T-helper 2 cell treated with Interferon-gamma antibody and Interleukin-4, amounts not matched to agents 5 μg/mL and 100 μg/mL, for 36 hours (primary cell): ENCODE measurements at regions not wholly inside any gene's neighbourhood (a gene's known extent, or its start where the extent isn't known, plus 50 kb on each side); places are given as distances from the start of the nearest gene placed in this dataset.
A peak's percentile ranks its signal among the peaks of the same experiment; 100 is the strongest.

Experiments
- DNase-seq: peaks from one replicate; pipeline ENCODE4 v3.0.0; 2021; ENCODE audit warnings: low spot score
- H3K27ac Mint-ChIP-seq: one replicate; pipeline ENCODE4 v1.8.0; 2021; ENCODE audit warnings: mild to moderate bottlenecking, mixed read lengths
- H3K27me3 Mint-ChIP-seq: one replicate; pipeline ENCODE4 v1.8.0; 2021; ENCODE audit warnings: low read depth, mixed read lengths
- H3K36me3 Mint-ChIP-seq: one replicate; pipeline ENCODE4 v1.8.0; 2021; ENCODE audit warnings: low read depth, mixed read lengths
- H3K4me1 Mint-ChIP-seq: one replicate; pipeline ENCODE4 v1.8.0; 2021; ENCODE audit warnings: low read depth, mixed read lengths
- H3K4me3 Mint-ChIP-seq: one replicate; pipeline ENCODE4 v1.8.0; 2022; ENCODE audit warnings: mild to moderate bottlenecking, moderate library complexity, mixed read lengths
- H3K9me3 Mint-ChIP-seq: one replicate; pipeline ENCODE4 v1.8.0; 2021; ENCODE audit warnings: mixed read lengths

- no peak for DNase-seq
- no peaks in the 10 kb centered on the region for H3K9me3 Mint-ChIP-seq
- no peaks in the 10 kb centered on the region for H3K27me3 Mint-ChIP-seq
- no peaks in the 10 kb centered on the region for H3K4me1 Mint-ChIP-seq
- H3K27ac Mint-ChIP-seq = no peak overlapping the region
- H3K36me3 Mint-ChIP-seq = no peaks in the 10 kb centered on the region
- H3K4me3 Mint-ChIP-seq = no peak overlapping the region
Observed at GRCh38 chr11:109795234-109795633, 298.0 kb upstream of the ZC3H12C start.

- Mint-ChIP-seq H3K9me3 (no peaks in the 10 kb centered on the region), H3K4me3 (no peak overlapping the region), H3K27me3 (no peaks in the 10 kb centered on the region), H3K27ac (no peak overlapping the region), H3K4me1 (no peaks in the 10 kb centered on the region), H3K36me3 (no peaks in the 10 kb centered on the region)
- DNase-seq = no peak
Observed at GRCh38 chr11:109796253-109796652, 296.9 kb upstream of the ZC3H12C start.

- H3K36me3 Mint-ChIP-seq = no peaks in the 10 kb centered on the region
- no peaks in the 10 kb centered on the region for H3K9me3 Mint-ChIP-seq
- H3K27ac Mint-ChIP-seq = no peak overlapping the region
- DNase-seq = no peak
- no peaks in the 10 kb centered on the region for H3K4me1 Mint-ChIP-seq
- no peaks in the 10 kb centered on the region for H3K27me3 Mint-ChIP-seq
- no peak overlapping the region for H3K4me3 Mint-ChIP-seq
Observed at GRCh38 chr11:109798521-109798920, 294.7 kb upstream of the ZC3H12C start.

- Mint-ChIP-seq H3K9me3 (no peaks in the 10 kb centered on the region), H3K4me1 (no peaks in the 10 kb centered on the region), H3K27me3 (no peaks in the 10 kb centered on the region), H3K36me3 (no peaks in the 10 kb centered on the region), H3K27ac (no peak overlapping the region), H3K4me3 (no peak overlapping the region)
- DNase-seq = no peak
Observed at GRCh38 chr11:109799604-109800003, 293.6 kb upstream of the ZC3H12C start.

- Mint-ChIP-seq H3K27me3 (no peaks in the 10 kb centered on the region), H3K4me1 (no peaks in the 10 kb centered on the region), H3K9me3 (peaks cover 5% of the 10 kb centered on the region), H3K27ac (no peak overlapping the region), H3K4me3 (no peak overlapping the region), H3K36me3 (no peaks in the 10 kb centered on the region)
- DNase-seq = no peak
Observed at GRCh38 chr11:109804911-109805310, 288.3 kb upstream of the ZC3H12C start.

- H3K4me1 Mint-ChIP-seq = no peaks in the 10 kb centered on the region
- DNase-seq = no peak
- no peaks in the 10 kb centered on the region for H3K36me3 Mint-ChIP-seq
- H3K27ac Mint-ChIP-seq = no peak overlapping the region
- no peaks in the 10 kb centered on the region for H3K27me3 Mint-ChIP-seq
- H3K9me3 Mint-ChIP-seq = peaks cover 5% of the 10 kb centered on the region
- H3K4me3 Mint-ChIP-seq = no peak overlapping the region
Observed at GRCh38 chr11:109806205-109806604, 287.0 kb upstream of the ZC3H12C start.

GRCh38 chr11:109808569-109808968 is 284.6 kb upstream of the ZC3H12C start:
- Mint-ChIP-seq H3K4me1 (no peaks in the 10 kb centered on the region), H3K27ac (no peak overlapping the region), H3K27me3 (no peaks in the 10 kb centered on the region), H3K9me3 (peaks cover 5% of the 10 kb centered on the region), H3K36me3 (no peaks in the 10 kb centered on the region), H3K4me3 (no peak overlapping the region)
- no peak for DNase-seq

- H3K36me3 Mint-ChIP-seq = no peaks in the 10 kb centered on the region
- no peaks in the 10 kb centered on the region for H3K4me1 Mint-ChIP-seq
- H3K27ac Mint-ChIP-seq = no peak overlapping the region
- no peak for DNase-seq
- no peaks in the 10 kb centered on the region for H3K27me3 Mint-ChIP-seq
- H3K9me3 Mint-ChIP-seq = no peaks in the 10 kb centered on the region
- H3K4me3 Mint-ChIP-seq = no peak overlapping the region
Observed at GRCh38 chr11:109814824-109815223, 278.4 kb upstream of the ZC3H12C start.

- Mint-ChIP-seq H3K9me3 (no peaks in the 10 kb centered on the region), H3K4me1 (no peaks in the 10 kb centered on the region), H3K4me3 (no peak overlapping the region), H3K27ac (no peak overlapping the region), H3K27me3 (no peaks in the 10 kb centered on the region), H3K36me3 (no peaks in the 10 kb centered on the region)
- no peak for DNase-seq
Observed at GRCh38 chr11:109815500-109816150, 277.6 kb upstream of the ZC3H12C start.

- H3K9me3 Mint-ChIP-seq = no peaks in the 10 kb centered on the region
- DNase-seq = no peak
- no peaks in the 10 kb centered on the region for H3K36me3 Mint-ChIP-seq
- H3K4me3 Mint-ChIP-seq = peak overlapping the region; percentile 5
- H3K27me3 Mint-ChIP-seq = no peaks in the 10 kb centered on the region
- H3K27ac Mint-ChIP-seq = no peak overlapping the region
- no peaks in the 10 kb centered on the region for H3K4me1 Mint-ChIP-seq
Observed at GRCh38 chr11:109818290-109818689, 274.9 kb upstream of the ZC3H12C start.

- no peak for DNase-seq
- Mint-ChIP-seq H3K27me3 (no peaks in the 10 kb centered on the region), H3K27ac (no peak overlapping the region), H3K9me3 (no peaks in the 10 kb centered on the region), H3K4me1 (no peaks in the 10 kb centered on the region), H3K36me3 (no peaks in the 10 kb centered on the region), H3K4me3 (no peak overlapping the region)
Observed at GRCh38 chr11:109819410-109819809, 273.8 kb upstream of the ZC3H12C start.

- no peak overlapping the region for H3K27ac Mint-ChIP-seq
- no peak overlapping the region for H3K4me3 Mint-ChIP-seq
- no peaks in the 10 kb centered on the region for H3K36me3 Mint-ChIP-seq
- no peaks in the 10 kb centered on the region for H3K9me3 Mint-ChIP-seq
- H3K27me3 Mint-ChIP-seq = no peaks in the 10 kb centered on the region
- H3K4me1 Mint-ChIP-seq = no peaks in the 10 kb centered on the region
- no peak for DNase-seq
Observed at GRCh38 chr11:109821511-109821910, 271.7 kb upstream of the ZC3H12C start.

GRCh38 chr11:109822436-109823102 is 270.6 kb upstream of the ZC3H12C start:
- no peak overlapping the region for H3K4me3 Mint-ChIP-seq

GRCh38 chr11:109828387-109828786 is 264.8 kb upstream of the ZC3H12C start:
- H3K9me3 Mint-ChIP-seq = peaks cover 3% of the 10 kb centered on the region
- H3K36me3 Mint-ChIP-seq = no peaks in the 10 kb centered on the region
- H3K27ac Mint-ChIP-seq = no peak overlapping the region
- no peak for DNase-seq
- H3K4me3 Mint-ChIP-seq = no peak overlapping the region
- no peaks in the 10 kb centered on the region for H3K27me3 Mint-ChIP-seq
- no peaks in the 10 kb centered on the region for H3K4me1 Mint-ChIP-seq

More at GRCh38 chr11:109822436-109823102, 270.6 kb upstream of the ZC3H12C start:
- Mint-ChIP-seq H3K9me3 (no peaks in the 10 kb centered on the region), H3K27me3 (no peaks in the 10 kb centered on the region), H3K4me1 (no peaks in the 10 kb centered on the region), H3K27ac (no peak overlapping the region), H3K36me3 (no peaks in the 10 kb centered on the region)
- DNase-seq = no peak

GRCh38 chr11:109838026-109838425 is 255.2 kb upstream of the ZC3H12C start:
- Mint-ChIP-seq H3K27me3 (no peaks in the 10 kb centered on the region), H3K27ac (no peak overlapping the region), H3K9me3 (no peaks in the 10 kb centered on the region), H3K36me3 (no peaks in the 10 kb centered on the region), H3K4me3 (no peak overlapping the region), H3K4me1 (no peaks in the 10 kb centered on the region)
- DNase-seq = no peak
